Activated T-cell treated with anti-CD3 and anti-CD28 coated beads for 1 hour (primary cell): ENCODE measurements at regions not wholly inside any gene's neighbourhood (a gene's known extent, or its start where the extent isn't known, plus 50 kb on each side); places are given as distances from the start of the nearest gene placed in this dataset.

Experiments
- DNase-seq: peaks from one replicate; pipeline ENCODE4 v3.0.0-alpha.2; 2020; ENCODE audit warnings: low read depth

GRCh38 chr18:32542221-32542798 lies 71.6 kb upstream of the GAREM1 start:
- no peak for DNase-seq

- DNase-seq, result no peak
These were observed 60.4 kb upstream of the GAREM1 start for GRCh38 chr18:32530947-32531651.

GRCh38 chr18:32529722-32530420 lies 59.2 kb upstream of the GAREM1 start:
- DNase-seq, result no peak

DNA sequence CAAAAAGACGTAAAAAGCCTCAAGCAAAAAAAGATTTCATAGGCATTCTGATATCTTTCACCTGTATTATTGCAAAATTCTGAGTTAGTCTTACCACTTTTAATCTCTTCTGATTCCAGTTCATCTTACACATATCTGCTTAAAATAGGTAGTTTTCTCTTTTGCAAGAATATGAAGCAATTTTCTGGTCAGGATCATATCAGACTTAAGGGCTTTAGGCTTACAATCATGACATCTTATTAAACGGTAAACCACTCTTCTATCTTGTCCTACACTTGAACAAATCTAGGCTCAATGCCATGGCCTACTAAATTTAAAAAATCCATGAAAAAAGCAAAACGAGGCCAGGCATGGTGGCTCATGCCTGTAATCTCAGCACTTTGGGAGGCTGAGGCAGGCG lies 50.1 kb upstream of the GAREM1 start:
- DNase-seq, result no peak
